GM18868 (cell line): ENCODE measurements at regions not wholly inside any gene's neighbourhood (a gene's known extent, or its start where the extent isn't known, plus 50 kb on each side); places are given as distances from the start of the nearest gene placed in this dataset.
A peak's percentile ranks its signal among the peaks of the same experiment; 100 is the strongest.
"Not testable (repeated sequence)": the region's sequence is repeated elsewhere in the genome, so short reads cannot be mapped to it uniquely, and the experiment has no call there.

ENCODE experiments used
- ATAC-seq: cut with Tn5 transposase; IDR thresholded peaks from one replicate; pipeline ENCODE4 v1.9.1; 2021; ENCODE audit warnings: mild to moderate bottlenecking, moderate library complexity; ENCODE audit not compliant: unreplicated experiment

- ATAC-seq = not testable (repeated sequence)
Observed at GRCh38 chr15:22002711-22003110, 77.6 kb upstream of the OR4M2 start.

DNA sequence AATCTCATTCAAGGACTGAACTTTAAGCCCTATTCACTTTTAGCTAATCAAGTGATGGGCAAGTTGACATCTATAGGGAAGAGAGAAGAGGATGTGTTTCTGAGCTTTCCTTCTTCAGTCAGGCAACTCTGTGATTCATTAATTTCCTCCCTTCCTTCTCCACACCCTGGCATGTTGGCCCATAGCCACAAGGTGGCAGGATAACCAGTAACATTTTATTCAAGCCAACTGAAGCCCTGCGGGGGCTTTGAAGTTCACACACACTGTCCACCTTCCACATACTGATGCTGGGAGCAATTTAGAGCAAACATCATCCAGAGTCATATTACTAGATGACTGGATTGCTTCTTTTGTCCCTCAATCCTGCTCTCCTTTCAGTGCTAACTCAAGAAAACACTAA lies 91.2 kb upstream of the OR4M2 start:
- ATAC-seq = peak; percentile 89

- not testable (repeated sequence) for ATAC-seq
Observed at GRCh38 chr15:21983820-21984219, 96.5 kb upstream of the OR4M2 start.

GRCh38 chr15:21979960-21980359 lies 100.4 kb upstream of the OR4M2 start:
- not testable (repeated sequence) for ATAC-seq

DNA sequence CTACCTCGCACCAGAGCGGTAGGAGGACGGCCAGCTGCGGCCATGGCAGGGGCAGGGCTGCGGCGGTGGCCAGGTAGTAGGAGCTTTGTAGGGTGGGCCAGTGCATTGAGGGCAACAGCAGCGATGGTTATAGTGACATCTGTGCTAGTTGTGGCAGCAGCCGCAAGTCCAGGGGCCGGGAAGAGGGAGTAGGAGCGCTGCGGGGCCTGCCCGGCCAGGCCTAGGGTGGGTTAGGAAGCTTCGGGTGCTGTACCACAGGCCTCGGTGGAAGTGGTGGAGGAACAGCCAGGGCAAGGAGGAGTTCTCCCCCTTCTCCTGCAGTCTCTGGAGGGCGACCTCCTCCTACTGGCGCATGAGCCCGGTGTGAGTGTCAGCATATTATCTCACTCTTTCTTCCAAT lies 76.2 kb upstream of the POTEB start:
- not testable (repeated sequence) for ATAC-seq

DNA sequence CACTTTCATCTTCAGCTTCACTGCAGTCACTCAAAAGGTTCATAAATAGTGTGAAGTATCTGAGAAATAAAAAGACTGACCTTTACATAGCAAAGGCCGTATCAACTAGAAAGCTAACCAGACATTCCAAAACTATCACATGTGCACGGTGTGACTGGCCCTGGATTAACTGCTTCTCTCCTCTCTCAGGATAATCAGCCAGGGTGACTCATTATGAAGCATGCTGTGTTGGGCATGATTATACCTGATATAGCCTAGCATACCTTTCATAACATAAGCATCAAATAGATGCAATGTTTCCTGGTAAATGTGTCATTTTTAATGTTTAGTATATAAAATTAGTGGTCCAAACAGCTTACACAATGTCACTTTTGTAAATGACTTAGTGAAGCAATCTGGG lies 62.8 kb upstream of the POTEB start:
- not testable (repeated sequence) for ATAC-seq
